Neural cell (in vitro differentiated cells): ENCODE measurements at regions not wholly inside any gene's neighbourhood (a gene's known extent, or its start where the extent isn't known, plus 50 kb on each side); places are given as distances from the start of the nearest gene placed in this dataset.

Source experiments
- H2AFZ ChIP-seq: fragments of 200-600, 300-800 bp; sonication (generic), shearing (Covaris generic); 2 replicates; pipeline ENCODE4 v1.6.0; 2014; ENCODE audit warnings: low read depth, mild to moderate bottlenecking, antibody characterized with exemption, low read length, moderate library complexity
- H3F3A ChIP-seq: fragments of 200-600 bp; shearing (Covaris generic); 2 replicates; pipeline ENCODE4 v1.6.1; 2016; ENCODE audit warnings: mild to moderate bottlenecking, moderate library complexity, mixed read lengths, antibody characterized with exemption, low read length; ENCODE audit not compliant: insufficient read depth, poor library complexity, severe bottlenecking
- H3K27ac ChIP-seq: fragments of 200-600, 300-800 bp; sonication (generic), shearing (Covaris generic); 2 replicates; pipeline ENCODE4 v1.5.1; 2014; ENCODE audit warnings: mild to moderate bottlenecking, low read length, moderate library complexity
- H3K27me3 ChIP-seq: fragments of 300-800, 200-600 bp; sonication (generic), shearing (Covaris generic); 2 replicates; pipeline ENCODE4 v1.6.0; 2014; ENCODE audit warnings: mild to moderate bottlenecking, low read depth, low read length, moderate library complexity; ENCODE audit not compliant: insufficient read depth
- H3K36me3 ChIP-seq: fragments of 300-800, 200-600 bp; sonication (generic), shearing (Covaris generic); 2 replicates; pipeline ENCODE4 v1.5.1; 2014; ENCODE audit warnings: mild to moderate bottlenecking, antibody characterized with exemption, low read length, moderate library complexity; ENCODE audit not compliant: insufficient read depth
- H3K4me2 ChIP-seq: fragments of 300-800, 200-600 bp; sonication (generic), shearing (Covaris generic); 2 replicates; pipeline ENCODE4 v1.6.0; 2014; ENCODE audit warnings: mild to moderate bottlenecking, low read length
- H3K4me3 ChIP-seq: fragments of 300-800, 200-600 bp; sonication (generic), shearing (Covaris generic); 2 replicates; pipeline ENCODE4 v1.5.1; 2014; ENCODE audit warnings: mild to moderate bottlenecking, low read length, moderate library complexity
- H3K79me2 ChIP-seq: fragments of 200-600 bp; shearing (Covaris generic); replicated peaks from 2 replicates; pipeline ENCODE4 v1.6.0; 2014; ENCODE audit warnings: mild to moderate bottlenecking, low read length, moderate library complexity; ENCODE audit not compliant: insufficient read depth
- H3K9ac ChIP-seq: fragments of 300-800, 200-600 bp; sonication (generic), shearing (Covaris generic); 2 replicates; pipeline ENCODE4 v1.6.1; 2016; ENCODE audit warnings: mild to moderate bottlenecking, low read length, mixed read lengths
- H3K9me2 ChIP-seq: fragments of 200-600 bp; shearing (Covaris generic); 2 replicates; pipeline ENCODE4 v1.6.1; 2016; ENCODE audit warnings: mild to moderate bottlenecking, low read length, mixed read lengths; ENCODE audit not compliant: insufficient read depth
- H3K9me3 ChIP-seq: fragments of 200-600, 300-800 bp; sonication (generic), shearing (Covaris generic); 2 replicates; pipeline ENCODE4 v1.6.1; 2016; ENCODE audit warnings: mild to moderate bottlenecking, mixed run types, low read length, moderate library complexity, mixed read lengths
- H4K20me1 ChIP-seq: fragments of 200-600 bp; shearing (Covaris generic); 2 replicates; pipeline ENCODE4 v1.6.1; 2016; ENCODE audit warnings: mild to moderate bottlenecking, mixed run types; ENCODE audit not compliant: insufficient read depth
- EP300 ChIP-seq: fragments of 450-650 bp; conservative IDR thresholded peaks from 2 replicates; pipeline ENCODE4 v1.6.1; 2014; ENCODE audit warnings: antibody characterized with exemption, mild to moderate bottlenecking, moderate library complexity; ENCODE audit not compliant: poor library complexity, severe bottlenecking
- EZH2 ChIP-seq: fragments of 200-600, 300-800 bp; shearing (Covaris generic), sonication (generic); IDR thresholded peaks from 2 replicates; pipeline ENCODE4 v1.6.1; 2014; ENCODE audit warnings: antibody characterized with exemption, low read length, borderline replicate concordance, mild to moderate bottlenecking; ENCODE audit not compliant: insufficient read depth, poor library complexity, severe bottlenecking
- MXI1 ChIP-seq: fragments of 450-650 bp; conservative IDR thresholded peaks from 2 replicates; pipeline ENCODE4 v1.6.1; 2014; ENCODE audit warnings: antibody characterized with exemption, mild to moderate bottlenecking; ENCODE audit not compliant: poor library complexity, severe bottlenecking
- POLR2AphosphoS5 ChIP-seq: IDR thresholded peaks from 2 replicates; pipeline ENCODE4 v1.6.1; 2012
- RAD21 ChIP-seq: fragments of 450-650 bp; conservative IDR thresholded peaks from 2 replicates; pipeline ENCODE4 v1.6.1; 2014; ENCODE audit warnings: antibody characterized with exemption, mild to moderate bottlenecking, moderate library complexity
- SMC3 ChIP-seq: fragments of 450-650 bp; conservative IDR thresholded peaks from 2 replicates; pipeline ENCODE4 v1.6.1; 2014; ENCODE audit warnings: antibody characterized with exemption, mild to moderate bottlenecking, moderate library complexity; ENCODE audit not compliant: poor library complexity
- TAF1 ChIP-seq: IDR thresholded peaks from 2 replicates; pipeline ENCODE4 v1.6.1; 2012; ENCODE audit warnings: low read depth
- TF ChIP-seq, protein P1 (sequence below): fragments of 450-650 bp; IDR thresholded peaks from 2 replicates; pipeline ENCODE4 v1.5.1; 2014; ENCODE audit warnings: antibody characterized with exemption, mild to moderate bottlenecking, moderate library complexity; ENCODE audit not compliant: poor library complexity, severe bottlenecking
- TF ChIP-seq, protein P2 (sequence below): IDR thresholded peaks from 2 replicates; pipeline ENCODE4 v1.6.1; 2012; ENCODE audit warnings: borderline replicate concordance

DNA sequence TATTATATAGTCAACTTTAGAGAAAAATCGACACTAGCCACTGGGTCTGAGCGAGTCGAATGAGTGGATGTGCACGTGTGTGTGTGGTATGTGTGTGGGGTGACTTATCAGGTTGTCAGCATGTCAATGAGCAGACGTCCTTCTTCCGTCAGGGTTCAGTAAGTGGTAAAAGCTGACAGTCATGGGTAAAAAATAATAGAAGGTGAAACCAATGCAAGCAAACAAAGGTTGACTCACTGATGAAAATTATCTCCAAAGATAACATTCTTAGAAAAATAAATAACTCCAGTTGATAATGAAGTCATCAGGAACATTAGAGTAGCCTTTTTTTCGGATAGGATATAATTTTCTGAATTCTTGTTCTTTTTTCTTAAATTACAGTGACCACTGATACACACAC, 243.8 kb upstream of the FOXQ1 start:
- Histone ChIP-seq H3K9me2 (no peaks in the 10 kb centered on the region), H3K9ac (no peak overlapping the region), H4K20me1 (no peaks in the 10 kb centered on the region), H3K4me2 (no peak overlapping the region), H3K79me2 (no peaks in the 10 kb centered on the region), H3F3A (no peaks in the 10 kb centered on the region), H3K27me3 (no peaks in the 10 kb centered on the region), H3K4me3 (no peak overlapping the region), H3K27ac (no peak overlapping the region), H3K36me3 (no peaks in the 10 kb centered on the region), H3K9me3 (no peaks in the 10 kb centered on the region), H2AFZ (no peak overlapping the region)
- TF ChIP-seq MXI1: no peak
- no peak for TF ChIP-seq TAF1
- no peak for TF ChIP-seq SMC3
- no peak for TF ChIP-seq RAD21
- TF ChIP-seq EZH2: no peak
- no peak for TF ChIP-seq POLR2AphosphoS5
- TF ChIP-seq EP300: no peak
- TF ChIP-seq, protein P1, sequence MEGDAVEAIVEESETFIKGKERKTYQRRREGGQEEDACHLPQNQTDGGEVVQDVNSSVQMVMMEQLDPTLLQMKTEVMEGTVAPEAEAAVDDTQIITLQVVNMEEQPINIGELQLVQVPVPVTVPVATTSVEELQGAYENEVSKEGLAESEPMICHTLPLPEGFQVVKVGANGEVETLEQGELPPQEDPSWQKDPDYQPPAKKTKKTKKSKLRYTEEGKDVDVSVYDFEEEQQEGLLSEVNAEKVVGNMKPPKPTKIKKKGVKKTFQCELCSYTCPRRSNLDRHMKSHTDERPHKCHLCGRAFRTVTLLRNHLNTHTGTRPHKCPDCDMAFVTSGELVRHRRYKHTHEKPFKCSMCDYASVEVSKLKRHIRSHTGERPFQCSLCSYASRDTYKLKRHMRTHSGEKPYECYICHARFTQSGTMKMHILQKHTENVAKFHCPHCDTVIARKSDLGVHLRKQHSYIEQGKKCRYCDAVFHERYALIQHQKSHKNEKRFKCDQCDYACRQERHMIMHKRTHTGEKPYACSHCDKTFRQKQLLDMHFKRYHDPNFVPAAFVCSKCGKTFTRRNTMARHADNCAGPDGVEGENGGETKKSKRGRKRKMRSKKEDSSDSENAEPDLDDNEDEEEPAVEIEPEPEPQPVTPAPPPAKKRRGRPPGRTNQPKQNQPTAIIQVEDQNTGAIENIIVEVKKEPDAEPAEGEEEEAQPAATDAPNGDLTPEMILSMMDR: no peak
- TF ChIP-seq, protein P2, sequence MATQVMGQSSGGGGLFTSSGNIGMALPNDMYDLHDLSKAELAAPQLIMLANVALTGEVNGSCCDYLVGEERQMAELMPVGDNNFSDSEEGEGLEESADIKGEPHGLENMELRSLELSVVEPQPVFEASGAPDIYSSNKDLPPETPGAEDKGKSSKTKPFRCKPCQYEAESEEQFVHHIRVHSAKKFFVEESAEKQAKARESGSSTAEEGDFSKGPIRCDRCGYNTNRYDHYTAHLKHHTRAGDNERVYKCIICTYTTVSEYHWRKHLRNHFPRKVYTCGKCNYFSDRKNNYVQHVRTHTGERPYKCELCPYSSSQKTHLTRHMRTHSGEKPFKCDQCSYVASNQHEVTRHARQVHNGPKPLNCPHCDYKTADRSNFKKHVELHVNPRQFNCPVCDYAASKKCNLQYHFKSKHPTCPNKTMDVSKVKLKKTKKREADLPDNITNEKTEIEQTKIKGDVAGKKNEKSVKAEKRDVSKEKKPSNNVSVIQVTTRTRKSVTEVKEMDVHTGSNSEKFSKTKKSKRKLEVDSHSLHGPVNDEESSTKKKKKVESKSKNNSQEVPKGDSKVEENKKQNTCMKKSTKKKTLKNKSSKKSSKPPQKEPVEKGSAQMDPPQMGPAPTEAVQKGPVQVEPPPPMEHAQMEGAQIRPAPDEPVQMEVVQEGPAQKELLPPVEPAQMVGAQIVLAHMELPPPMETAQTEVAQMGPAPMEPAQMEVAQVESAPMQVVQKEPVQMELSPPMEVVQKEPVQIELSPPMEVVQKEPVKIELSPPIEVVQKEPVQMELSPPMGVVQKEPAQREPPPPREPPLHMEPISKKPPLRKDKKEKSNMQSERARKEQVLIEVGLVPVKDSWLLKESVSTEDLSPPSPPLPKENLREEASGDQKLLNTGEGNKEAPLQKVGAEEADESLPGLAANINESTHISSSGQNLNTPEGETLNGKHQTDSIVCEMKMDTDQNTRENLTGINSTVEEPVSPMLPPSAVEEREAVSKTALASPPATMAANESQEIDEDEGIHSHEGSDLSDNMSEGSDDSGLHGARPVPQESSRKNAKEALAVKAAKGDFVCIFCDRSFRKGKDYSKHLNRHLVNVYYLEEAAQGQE: no peak

DNA sequence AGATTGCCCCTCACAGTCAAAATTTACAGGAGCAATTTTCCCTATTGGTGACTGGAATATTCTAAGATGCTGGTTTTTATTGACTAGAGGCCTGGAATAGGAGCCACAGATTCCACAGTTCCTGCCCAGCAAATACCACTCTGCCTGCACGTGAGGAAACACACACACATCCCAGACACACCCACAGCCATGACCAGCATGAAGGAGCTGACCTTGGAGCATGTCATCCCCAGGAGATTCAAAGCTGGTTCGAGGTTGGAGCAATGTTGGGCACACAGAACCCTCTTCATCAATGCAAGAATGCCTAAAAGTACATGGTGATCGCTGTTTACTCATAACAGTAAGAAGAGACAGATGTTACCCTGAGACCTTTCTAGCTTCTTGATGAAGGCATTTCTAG, 244.6 kb upstream of the FOXQ1 start:
- Histone ChIP-seq H3K27ac (no peak overlapping the region), H3K9me2 (no peaks in the 10 kb centered on the region), H3K4me3 (no peak overlapping the region), H3K9me3 (no peaks in the 10 kb centered on the region), H3K4me2 (no peak overlapping the region), H3K79me2 (no peaks in the 10 kb centered on the region), H3F3A (no peaks in the 10 kb centered on the region), H3K27me3 (no peaks in the 10 kb centered on the region), H2AFZ (no peak overlapping the region), H3K36me3 (no peaks in the 10 kb centered on the region), H4K20me1 (no peaks in the 10 kb centered on the region), H3K9ac (no peak overlapping the region)
- TF ChIP-seq, protein P1: no peak
- no peak for TF ChIP-seq POLR2AphosphoS5
- TF ChIP-seq RAD21: no peak
- no peak for TF ChIP-seq SMC3
- TF ChIP-seq EP300: no peak
- TF ChIP-seq, protein P2: no peak
- TF ChIP-seq EZH2: no peak
- TF ChIP-seq MXI1: no peak
- no peak for TF ChIP-seq TAF1
